DMS 273 (cell line): ENCODE measurements at regions not wholly inside any gene's neighbourhood (a gene's known extent, or its start where the extent isn't known, plus 50 kb on each side); places are given as distances from the start of the nearest gene placed in this dataset.
A peak's percentile ranks its signal among the peaks of the same experiment; 100 is the strongest.
"Not testable (repeated sequence)": the region's sequence is repeated elsewhere in the genome, so short reads cannot be mapped to it uniquely, and the experiment has no call there.

Experiments
- DNase-seq: peaks from one replicate; lab custom pipeline; 2025; ENCODE audit not compliant: unreplicated experiment; lab: John Stamatoyannopoulos, UW

DNA sequence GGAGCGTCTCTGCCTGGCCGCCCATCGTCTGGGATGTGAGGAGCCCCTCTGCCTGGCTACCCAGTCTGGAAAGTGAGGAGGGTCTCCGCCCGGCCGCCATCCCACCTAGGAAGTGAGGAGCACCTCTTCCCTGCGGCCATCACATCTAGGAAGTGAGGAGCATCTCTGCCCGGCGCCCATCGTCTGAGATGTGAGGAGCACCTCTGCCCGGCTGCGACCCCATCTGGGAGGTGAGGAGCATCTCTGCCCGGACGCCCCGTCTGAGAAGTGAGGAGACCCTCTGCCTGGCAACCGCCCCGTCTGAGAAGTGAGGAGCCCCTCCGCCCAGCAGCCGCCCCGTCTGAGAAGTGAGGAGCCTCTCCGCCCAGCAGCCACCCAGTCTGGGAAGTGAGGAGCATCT, 84.5 kb downstream of the IDS start:
- not testable (repeated sequence) for DNase-seq

DNA sequence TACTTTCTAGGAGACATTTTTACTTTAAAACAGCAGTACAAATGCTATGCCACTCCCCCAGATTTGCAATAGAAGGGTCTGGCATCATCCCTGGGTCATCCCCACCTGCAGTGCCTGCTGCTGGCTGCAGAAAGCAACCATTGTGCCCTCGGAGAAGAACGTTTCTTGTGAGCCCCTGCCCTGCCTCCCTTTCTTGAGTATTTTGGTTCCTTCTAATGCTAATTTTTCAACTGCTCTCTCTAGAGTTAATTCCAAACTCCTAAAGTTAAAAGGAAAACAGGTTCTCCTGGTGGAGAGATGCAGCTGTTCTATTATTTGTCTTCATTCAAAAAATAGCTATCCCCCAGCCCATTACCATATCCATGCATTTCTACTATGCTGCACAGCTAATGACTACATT, 107.1 kb downstream of the IDS start:
- DNase-seq = no peak

DNA sequence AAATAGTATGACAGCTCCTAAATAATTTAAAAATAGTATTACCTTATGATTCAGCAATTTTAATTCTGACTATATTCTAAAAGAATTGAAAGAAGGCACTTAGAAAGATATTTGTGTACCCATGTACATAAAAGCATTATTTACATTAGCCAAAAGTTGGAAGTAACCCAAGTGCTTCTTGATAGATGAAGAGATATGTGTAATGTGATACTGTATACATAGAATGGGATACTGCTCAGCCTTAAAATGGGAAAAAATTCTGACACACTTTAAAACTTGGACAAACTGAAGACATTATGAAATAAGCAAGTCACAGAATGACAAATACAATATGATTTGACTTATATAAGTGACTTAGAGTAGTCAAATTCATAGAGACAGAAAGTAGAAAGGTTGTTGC, 112.2 kb downstream of the IDS start:
- peak; percentile 44 for DNase-seq

DNA sequence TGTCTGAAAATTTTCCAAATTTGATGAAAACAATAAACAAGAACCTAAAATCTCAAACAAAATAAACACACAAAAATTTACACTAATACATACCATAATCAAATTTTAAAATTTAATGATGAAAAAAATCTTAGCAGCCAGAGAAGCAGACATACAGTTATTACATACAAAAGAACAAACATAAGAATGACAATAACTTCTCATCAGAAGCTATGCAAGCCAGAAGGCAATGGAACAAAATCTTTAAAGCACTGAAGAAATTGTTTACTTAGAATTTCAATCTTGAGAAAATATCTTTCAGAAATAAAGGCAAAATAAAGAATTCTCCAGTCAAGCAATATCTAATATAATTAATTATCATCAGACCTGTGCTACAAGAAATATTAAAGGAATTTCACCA, 121.3 kb downstream of the IDS start:
- DNase-seq = no peak

DNA sequence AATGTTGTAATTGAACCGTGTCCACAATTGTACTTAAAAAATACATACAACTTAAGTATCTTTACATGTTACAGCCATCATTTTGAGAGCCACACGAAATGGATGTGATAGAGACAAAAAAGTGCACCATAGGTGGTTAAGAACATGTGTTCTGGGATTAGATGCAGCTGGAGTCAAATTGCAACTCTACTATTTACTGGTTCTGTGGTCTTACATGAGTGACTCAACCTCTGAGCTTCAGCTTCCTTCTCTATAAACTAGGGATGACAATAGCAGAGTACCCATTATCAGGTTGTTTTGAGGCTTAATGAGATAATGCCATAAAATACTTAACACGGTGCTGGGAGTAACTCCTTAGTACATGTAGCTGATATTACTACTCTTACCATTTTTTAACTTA, 130.4 kb downstream of the IDS start:
- peak; percentile 32 for DNase-seq

DNA sequence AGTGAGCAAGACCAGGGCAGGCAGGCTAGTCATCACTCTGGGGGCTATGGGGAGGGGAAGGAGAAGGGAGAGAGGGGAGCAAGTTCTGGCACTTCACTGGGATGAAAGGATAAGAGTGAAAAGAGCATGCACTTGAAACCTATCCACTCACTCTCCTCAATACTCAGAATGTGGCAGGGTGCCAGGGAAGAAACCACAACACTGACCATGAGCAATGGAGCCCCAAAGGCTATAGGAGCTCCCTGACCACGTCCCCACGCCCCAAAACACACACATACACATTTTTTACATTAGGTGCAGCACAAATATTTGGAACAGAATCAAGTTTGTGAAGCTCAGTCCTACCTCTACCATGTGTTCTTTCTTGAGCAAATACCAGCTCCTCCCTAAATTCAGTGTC, 132.2 kb downstream of the IDS start:
- peak; percentile 48 for DNase-seq

DNA sequence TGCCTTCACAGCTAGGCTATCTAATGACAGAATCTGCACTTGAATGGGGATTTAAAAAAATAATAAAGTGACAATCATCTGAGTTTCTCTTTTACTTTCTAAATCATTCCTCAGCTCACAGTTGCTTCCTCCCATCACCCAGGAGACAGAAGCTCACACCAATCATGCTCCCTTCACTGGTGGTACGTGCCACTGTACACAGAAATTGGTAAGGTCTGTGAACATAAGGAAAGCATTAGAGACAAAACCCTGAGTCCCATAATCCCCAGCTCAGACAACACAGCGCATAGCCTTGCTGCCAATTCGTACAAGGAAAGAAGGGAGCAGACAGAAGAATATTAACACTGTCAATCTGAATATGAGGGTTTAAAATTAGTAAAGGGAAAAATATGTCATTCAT, 133.1 kb downstream of the IDS start:
- no peak for DNase-seq

DNA sequence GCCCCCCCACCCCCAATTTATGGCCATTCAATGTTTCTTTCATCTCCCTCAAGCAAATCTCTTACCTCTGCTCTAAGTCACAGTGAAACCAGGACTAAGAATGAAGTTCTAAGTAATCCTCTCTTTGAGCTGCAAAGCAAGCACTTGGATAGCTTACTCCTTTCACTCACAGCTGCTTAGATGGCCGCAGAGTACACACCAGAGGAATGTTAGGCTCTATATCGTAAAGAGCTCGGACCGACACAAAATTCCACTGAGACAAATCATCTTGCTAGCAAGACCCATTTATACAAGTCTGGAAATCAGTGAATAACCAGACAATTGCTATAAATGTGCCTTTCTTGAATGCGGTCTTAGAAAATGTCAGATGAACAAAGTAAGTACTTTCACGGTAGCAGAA, 135.0 kb downstream of the IDS start:
- no peak for DNase-seq

DNA sequence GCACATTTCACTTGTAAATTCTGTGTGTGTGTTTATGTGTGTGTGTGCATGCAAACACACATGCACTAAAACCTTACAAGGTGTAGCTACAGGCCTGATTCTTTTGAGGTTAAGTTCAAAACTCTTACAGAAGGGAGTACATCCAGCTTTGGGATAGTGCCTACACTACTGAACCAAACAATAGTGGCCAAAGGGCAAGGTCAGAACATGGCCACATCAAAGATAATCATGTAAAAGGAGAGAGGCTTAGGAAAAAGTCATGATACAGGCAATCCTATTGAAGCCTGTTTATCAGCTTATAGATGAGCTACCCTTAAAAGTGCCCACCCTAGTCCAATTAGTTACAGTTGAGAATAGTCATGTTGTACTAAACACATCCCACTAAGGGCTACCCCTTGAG, 139.6 kb downstream of the IDS start:
- DNase-seq = no peak

DNA sequence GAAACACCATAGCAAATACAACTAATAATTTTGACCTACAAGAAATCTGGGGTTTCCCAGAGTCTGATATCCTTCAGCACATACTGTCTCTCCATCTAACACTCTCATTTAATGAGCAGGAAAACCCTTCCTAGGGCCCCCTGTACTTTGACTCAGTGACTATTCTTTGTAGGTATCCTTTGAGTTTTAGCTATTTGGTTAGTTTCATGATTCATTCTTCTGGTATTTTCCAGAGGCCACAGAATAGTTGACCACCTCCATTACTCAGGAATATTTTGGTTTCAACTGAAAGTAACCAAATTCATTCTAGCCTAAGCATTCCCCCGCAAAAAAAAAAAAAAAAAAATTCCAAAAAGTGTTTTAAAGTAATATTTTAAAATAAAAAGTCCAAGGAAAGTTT, 140.0 kb downstream of the IDS start:
- no peak for DNase-seq

DNA sequence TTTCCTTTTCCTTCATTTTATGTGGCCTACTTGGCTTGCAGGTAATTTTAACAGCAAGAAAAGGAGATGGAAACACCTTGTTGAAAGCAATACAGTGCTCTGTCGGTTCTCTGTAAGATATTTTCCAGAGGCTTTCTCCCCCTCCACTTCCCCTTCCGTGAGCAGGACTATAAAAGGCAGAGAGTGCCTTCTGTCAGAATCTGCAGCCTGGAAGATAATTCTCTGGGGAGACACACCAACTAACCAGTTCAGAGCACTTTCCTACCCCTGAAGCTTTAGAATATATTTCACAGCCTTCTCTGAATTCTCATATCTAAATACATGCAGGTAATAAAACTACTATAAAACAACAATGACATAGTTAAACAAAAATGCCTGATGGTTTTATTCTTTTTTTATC, 141.1 kb downstream of the IDS start:
- peak; percentile 14 for DNase-seq

DNA sequence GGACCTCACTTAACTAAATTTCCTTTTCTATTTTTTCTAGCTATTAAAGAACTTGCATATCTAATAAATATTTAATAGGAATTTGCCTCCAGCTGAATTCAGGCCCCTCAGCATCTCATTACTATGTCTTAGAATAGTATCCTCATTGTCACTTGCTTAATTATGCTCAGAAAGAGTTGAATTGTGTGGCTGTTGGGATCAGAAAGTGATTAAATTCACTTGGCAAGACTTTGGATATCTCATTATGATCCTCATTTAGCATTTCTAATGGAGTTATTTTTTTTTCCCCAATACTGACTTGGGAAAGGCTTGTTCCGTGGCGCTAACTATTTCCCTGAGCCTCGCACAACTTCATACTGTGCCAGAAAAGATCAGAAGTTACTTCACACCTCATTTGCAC, 158.8 kb downstream of the IDS start:
- no peak for DNase-seq

DNA sequence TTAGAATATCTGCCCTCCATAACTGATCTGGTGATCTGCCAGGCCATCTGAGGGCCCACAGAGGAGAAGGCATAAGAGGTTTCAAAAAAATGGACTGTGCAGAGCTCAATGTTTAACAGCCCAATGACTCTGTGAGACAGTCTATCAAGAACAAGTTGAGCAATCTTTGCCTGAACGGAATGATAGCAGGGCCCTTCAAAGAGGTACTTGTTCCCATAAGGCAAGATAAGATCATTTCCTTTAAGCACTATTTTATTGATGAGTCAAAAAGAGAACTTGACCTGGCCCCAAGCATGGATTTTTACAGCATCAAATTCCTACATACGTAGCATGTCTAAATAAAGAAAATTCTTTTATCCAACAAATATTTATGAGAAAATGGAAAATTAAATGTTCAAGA, 182.8 kb downstream of the IDS start:
- DNase-seq = no peak

DNA sequence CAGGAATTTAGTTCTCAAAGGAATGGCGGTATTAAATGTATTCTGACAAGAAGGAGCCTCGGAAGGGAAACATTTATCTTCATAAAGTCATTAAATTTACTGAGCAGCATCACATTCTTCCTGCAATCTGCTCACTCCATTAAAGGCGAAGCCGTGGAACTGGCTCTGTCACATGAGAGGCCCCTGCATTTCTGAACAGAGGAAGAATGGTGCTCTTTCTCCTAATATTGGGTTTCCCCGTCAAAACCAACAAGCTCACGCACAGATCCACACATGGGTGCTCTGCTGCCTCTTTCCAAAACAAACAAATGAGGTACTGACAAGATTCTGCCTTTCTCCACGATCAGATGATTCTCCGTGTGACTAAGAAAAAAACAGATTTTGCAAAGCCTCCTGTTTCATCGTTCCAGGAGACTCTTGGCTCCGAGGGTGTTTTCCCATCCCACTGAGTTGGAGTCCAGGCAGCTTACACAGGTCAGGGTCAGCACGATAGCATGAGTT, 191.2 kb downstream of the IDS start:
- no peak for DNase-seq

DNA sequence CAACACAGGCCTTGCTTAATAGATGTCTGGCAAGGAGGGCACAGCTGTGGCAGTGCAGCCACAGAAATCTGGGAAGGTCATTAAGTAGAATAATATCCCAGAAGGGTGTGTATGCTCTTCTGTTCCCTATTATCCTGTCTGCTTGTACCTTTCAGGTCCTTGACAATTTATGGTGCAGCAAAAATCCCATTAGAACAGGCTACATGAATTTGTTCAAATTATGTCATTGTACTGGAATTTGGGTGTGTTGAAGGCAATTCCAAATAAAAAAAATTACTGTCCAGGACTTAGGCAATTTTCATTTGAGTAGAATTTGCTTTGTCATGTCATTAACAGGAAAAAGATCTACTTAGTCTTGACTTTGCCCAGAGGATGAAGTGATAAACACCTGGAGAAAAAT, 192.1 kb downstream of the IDS start:
- no peak for DNase-seq

DNA sequence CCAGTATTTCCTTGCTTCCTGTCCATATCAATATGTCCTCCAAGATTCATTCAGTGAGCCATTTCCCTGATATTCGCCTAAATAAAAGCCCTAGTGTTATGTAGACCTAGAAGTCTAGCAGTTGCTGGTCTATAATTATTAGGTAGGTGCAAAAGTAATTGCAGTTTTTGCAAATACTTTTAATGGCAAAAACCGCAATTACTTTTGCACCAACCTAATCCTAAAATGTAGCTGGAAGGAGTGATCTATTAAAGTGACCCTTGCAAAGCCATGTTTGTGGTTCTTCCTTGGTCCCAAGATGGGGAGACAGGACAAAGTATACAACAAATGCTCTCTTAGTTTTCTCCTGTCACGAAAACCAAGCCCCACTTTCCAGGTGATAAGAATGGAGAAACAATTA, 193.0 kb downstream of the IDS start:
- no peak for DNase-seq

DNA sequence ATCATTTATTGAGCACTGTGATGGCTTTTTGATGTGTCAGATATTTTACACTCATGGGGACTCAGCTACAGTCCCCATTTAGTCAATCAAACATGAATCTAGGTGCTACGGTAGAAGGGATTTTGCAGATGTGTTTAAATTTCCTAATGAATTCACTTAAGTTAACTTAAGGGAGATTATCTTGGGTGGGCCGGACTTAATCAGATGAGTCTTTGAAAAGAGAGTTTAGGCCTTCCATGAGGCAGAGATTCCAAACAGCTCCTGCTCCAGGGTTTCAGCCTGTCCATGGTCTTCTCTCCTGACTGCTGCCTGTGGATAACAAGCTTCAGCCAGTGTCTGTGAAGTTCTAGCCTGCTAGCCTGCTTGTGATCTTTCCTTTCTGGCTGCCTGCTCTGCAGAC, 202.4 kb downstream of the IDS start:
- no peak for DNase-seq

DNA sequence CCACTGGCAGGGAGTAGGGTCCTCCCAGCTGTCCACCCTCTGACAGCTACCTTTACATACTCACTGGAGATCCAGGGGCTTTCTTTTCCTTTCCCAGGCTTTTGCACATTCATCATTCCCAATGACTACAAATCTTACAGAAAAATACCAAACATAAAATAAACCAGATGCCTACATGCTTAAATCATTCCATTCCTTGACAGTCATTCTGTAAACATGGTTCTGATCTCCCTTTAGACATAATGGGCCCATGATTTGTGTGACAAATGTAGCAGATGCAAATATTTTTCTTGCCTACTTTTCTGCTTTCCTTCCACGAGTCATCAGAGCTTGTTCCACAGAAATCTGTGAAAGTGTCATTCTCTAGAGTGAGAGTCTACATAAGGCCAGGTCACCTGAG, 207.0 kb downstream of the IDS start:
- DNase-seq = no peak

DNA sequence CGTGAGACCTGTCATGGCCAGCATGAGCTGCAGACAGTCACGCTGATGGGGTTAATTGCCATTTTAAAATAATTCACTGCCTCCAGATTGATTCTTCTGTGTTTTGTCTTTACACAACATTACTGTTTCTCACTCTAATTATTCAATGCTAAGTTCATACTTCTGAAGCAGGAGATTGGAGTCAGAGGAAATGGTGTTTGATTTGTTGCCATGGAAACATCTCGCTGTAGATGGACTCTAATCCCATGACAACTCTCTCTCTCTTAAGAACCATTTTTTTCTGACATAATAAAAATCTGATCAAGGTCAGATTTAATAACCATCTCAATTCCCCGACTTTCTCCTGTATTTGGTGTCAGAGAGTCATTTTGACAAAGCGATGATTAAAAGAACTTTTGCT, 209.0 kb downstream of the IDS start:
- DNase-seq = no peak

DNA sequence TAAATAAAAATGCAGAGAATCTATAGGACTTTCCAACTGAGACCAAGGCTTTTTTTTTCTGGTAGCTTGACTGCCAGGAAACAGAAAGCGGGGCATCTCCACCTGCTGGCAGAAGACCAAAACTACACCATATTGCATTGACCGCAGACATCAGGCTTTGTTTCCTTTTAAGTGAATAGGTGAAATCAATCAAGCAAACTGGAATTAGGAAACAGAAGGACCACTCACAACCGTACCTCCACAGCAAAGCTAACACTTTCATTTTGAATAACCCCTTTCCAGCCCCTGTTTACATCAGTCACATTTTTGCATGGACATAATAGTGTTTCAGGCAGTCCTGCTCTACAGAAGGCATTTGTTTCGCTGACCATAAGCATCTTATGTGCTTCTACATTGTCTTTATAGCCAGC, 218.2 kb downstream of the IDS start:
- DNase-seq = peak; percentile 78

DNA sequence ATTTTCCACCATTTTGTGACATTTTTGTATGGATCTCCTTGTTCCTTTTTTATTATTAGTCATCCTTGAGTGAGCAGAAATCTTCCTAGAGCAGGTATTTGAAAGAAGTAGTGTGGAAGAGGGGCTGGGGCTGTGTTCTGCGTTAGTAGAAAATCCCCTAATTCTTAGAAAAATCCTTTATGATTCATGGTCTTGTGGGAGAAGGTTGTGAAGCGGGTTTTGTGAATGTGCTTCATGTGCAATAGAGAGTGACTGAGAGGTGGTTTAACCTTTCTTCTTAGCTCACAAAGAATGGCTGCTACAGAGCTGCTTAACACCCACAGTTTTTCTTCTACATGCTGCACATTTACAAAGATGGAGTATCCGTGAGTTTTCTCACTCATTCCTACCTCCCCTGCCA, 220.5 kb downstream of the IDS start:
- DNase-seq = no peak

DNA sequence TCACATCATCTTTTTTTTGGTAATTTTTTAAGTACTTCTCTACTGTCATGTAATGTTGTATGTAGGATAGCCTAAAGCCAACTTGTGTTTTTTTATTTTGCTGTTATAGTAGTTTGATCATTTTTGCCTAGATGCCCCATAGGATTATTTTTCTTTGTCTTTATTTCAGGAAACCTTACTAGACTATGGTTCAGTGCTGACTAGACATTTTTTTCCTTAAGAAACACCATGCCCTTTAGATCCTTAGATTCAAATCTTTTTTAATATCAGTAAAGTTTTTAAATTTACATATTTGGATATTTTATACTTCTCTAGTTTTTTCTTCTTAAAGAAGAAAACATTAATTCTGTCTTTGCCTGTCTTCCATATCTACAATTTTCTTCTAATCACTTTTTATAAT, 221.3 kb downstream of the IDS start:
- no peak for DNase-seq

DNA sequence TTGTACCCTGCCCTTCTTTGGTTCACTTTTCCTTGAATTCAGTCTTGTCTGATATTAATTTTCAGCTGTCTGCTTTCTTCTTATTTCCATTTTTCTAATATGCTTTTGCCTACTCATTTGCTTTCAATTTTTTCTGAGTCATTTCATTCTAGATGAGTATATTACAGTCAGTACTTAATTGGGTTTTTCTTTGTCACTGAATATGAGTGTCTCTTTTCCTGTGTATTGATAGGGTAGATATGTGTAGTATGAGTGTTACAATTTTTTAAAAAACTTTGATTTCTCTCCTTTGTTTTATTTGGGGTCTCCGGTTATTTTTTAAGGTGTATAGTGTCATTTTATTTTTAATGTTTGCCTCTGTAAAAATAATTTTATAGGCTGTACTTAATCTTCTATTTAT, 222.2 kb downstream of the IDS start:
- no peak for DNase-seq

DNA sequence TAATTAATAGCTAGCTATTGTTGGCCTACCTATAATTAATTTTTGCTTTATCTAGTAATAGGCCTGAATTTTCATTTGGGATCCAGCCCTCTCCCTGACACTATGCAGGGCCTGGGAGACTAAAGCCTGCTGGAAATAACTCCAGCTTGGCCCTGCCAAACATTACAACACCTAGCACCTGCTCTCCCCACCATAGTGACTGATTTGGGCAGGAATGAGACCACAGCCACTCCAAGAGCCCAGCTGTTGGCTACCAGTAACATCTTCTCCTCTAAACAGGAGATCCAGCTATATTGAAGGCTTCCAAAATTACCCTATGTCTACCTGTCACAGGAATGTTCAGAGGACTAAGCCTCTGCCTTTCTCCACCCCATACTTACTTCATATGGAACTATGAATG, 225.1 kb downstream of the IDS start:
- no peak for DNase-seq
